Activated T-helper 17 cell treated with anti-CD3 and anti-CD28 coated beads, Interleukin-2, amount 50 U/mL, for 72 hours (primary cell): ENCODE measurements at regions not wholly inside any gene's neighbourhood (a gene's known extent, or its start where the extent isn't known, plus 50 kb on each side); places are given as distances from the start of the nearest gene placed in this dataset.

Experiments used
- ATAC-seq: fragments of 150-1000 bp; cut with Tn5 transposase; replicated peaks from 2 replicates; pipeline ENCODE4 v1.10.0; 2021; ENCODE audit warnings: mild to moderate bottlenecking, moderate library complexity
- H3K27ac Mint-ChIP-seq: one replicate; pipeline ENCODE4 v1.8.0; 2022; ENCODE audit warnings: mixed read lengths
- H3K27me3 Mint-ChIP-seq: one replicate; pipeline ENCODE4 v1.8.0; 2022; ENCODE audit warnings: mixed read lengths
- H3K36me3 Mint-ChIP-seq: one replicate; pipeline ENCODE4 v1.8.0; 2022; ENCODE audit warnings: low read depth, mild to moderate bottlenecking, mixed read lengths
- H3K4me1 Mint-ChIP-seq: one replicate; pipeline ENCODE4 v1.8.0; 2022; ENCODE audit warnings: mixed read lengths
- H3K4me3 Mint-ChIP-seq: one replicate; pipeline ENCODE4 v1.8.0; 2022; ENCODE audit warnings: mild to moderate bottlenecking, mixed read lengths
- H3K9me3 Mint-ChIP-seq: one replicate; pipeline ENCODE4 v1.8.0; 2022; ENCODE audit warnings: mixed read lengths

DNA sequence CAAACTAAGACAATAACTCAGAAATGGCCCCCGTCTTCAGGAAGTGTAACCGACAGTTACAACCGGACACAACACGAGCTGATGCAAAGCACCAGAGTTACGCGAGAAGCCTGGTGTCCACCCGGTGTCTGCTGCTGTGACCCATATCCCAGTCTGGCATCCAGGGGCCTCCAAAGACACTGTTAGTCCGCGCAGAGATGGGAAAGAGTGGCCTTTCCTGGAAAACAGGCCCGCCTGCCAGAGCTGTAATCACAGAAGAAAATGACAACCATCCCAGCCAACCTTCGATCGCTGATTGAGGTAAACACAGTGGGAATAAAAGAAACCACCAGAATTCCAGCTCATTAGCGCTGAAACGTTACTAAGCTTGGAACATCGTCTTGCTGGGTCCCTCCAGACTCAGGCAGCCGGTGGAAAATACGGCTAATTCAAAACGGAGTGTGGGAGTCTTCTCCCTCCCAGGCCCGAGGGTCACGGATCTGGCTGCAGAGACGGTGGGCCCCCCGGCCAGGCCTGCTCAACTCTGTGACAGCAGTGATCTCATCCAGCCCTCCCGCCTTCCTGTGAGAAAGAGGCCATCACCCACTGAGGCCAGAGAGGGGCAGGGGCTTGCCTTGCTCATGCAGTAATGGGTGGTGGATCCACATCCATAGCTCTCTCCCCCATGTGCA lies 273.9 kb upstream of the RTL1 start:
- H3K36me3 Mint-ChIP-seq: no peaks in the 10 kb centered on the region
- H3K9me3 Mint-ChIP-seq: no peaks in the 10 kb centered on the region
- no peak for ATAC-seq
- no peak overlapping the region for H3K27ac Mint-ChIP-seq
- H3K4me1 Mint-ChIP-seq: no peaks in the 10 kb centered on the region
- peaks cover 4% of the 10 kb centered on the region for H3K27me3 Mint-ChIP-seq
- H3K4me3 Mint-ChIP-seq: no peak overlapping the region

DNA sequence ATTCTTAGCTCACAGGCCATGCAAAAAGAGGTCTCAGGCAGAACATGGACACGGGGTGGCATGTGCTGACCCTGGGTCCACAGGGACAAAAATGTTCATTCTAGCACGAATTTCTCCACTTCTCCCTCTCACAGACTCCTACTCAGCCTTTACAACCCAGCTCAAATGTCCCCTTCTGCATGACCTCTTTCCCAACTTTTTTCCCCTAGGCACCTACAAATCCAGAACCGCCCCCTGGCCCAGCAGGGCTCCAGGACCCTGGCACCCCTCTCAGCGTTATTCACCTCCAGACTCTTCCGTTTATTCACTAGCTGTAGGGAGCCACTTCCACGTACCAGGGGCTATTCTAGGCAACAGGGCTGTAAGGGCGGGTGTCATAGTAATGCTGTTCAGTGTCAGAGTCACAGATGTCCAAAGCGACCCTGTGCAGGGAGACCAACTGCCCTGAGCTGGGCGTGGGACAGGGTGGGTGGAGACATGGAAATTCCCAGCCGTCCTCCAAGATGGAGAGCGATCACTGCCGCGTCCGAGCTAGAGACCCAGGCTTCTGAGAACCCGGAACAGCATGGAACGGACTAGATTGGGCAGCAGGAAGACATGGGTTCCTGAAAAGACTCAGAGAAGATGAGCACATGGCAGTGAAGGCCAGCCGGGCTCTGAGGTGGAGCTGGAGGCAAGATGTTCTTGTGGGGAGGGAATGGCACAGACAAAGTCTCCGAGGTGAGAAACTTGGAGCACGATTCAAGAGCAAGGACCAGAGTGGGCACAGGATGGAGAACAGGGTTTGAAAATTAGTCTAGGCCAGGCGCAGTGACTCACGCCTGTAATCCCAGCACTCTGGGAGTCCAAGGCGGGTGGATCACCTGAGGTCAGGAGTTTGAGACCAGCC lies 274.9 kb upstream of the RTL1 start:
- H3K4me3 Mint-ChIP-seq: no peak overlapping the region
- H3K27me3 Mint-ChIP-seq: peaks cover 2% of the 10 kb centered on the region
- no peak overlapping the region for H3K27ac Mint-ChIP-seq

DNA sequence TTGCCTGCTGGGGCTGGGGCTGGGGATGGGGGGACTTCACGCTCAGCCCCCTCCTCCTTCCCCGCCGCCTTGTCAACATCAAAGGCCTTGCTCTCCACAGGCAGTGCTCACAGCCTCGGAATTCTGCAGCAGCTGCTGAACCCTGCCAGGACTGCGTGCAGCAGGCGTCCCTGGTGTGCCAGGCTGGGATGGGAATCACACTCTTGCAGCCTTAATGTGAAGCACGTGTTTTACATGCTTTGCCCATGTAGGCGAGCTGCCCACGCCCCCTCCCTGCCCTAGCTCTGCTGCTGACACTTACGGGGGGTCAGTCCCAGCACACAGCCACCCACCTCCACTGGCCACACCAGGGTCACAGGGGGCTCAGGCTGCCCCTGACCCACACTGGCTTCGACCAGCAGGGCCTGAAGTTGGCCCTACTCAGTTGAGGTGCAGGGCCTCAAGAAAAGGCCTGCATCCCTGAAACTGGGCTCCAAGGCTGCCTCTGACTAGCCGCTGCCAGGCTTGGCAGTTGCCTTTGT lies 276.2 kb upstream of the RTL1 start:
- ATAC-seq: no peak
- Mint-ChIP-seq H3K36me3 (no peaks in the 10 kb centered on the region), H3K4me3 (no peak overlapping the region), H3K4me1 (no peaks in the 10 kb centered on the region), H3K27ac (no peak overlapping the region), H3K9me3 (no peaks in the 10 kb centered on the region), H3K27me3 (no peaks in the 10 kb centered on the region)

More for the DNA sequence above, 274.9 kb upstream of the RTL1 start:
- Mint-ChIP-seq H3K9me3 (no peaks in the 10 kb centered on the region), H3K4me1 (no peaks in the 10 kb centered on the region), H3K36me3 (no peaks in the 10 kb centered on the region)
- ATAC-seq: no peak

DNA sequence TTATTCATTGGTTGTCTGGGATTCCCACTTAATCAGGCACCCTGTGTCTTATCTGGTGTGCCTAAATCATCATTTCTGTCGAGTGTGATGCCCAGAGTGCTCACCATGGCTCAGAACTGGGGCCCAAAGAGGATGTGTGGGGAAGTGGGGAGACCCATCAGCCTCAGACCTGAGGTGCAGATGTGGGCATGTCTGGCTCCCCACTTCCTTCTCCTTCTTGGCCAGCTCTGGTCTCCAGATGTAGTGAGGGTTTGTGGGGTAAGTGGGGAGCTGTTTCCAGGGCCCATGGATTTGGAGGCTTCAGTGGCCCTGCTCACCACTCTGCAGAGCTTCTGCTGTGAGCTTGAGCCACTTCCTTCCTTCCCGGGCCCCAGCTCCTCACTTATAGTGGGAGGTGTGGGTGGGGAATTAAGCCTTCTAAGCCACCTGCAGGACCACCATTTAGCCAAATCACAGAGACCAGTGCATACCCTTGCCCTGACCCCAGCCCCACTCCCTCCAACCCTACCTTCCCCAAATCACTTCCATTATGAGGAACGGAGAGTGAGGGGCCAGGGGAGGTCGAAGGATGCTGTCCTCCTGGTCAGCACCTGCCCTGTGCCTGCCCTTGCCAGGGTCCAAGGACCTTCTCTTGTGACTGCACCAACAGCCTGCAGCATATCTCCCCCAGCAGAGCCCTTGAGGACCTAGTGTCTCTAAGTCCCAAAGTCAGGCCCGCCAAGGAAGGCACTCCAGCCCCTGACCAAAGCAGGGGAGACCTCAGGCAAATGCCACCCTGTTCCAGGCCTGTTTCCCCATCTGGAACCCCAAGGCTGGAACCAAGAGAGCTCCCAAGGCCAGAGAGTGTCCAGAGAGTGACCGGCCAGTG lies 278.2 kb upstream of the RTL1 start:
- no peak for ATAC-seq
- peaks cover 9% of the 10 kb centered on the region for H3K27me3 Mint-ChIP-seq
- no peaks in the 10 kb centered on the region for H3K4me1 Mint-ChIP-seq
- H3K36me3 Mint-ChIP-seq: no peaks in the 10 kb centered on the region
- no peak overlapping the region for H3K27ac Mint-ChIP-seq
- H3K9me3 Mint-ChIP-seq: no peaks in the 10 kb centered on the region
- H3K4me3 Mint-ChIP-seq: no peak overlapping the region

DNA sequence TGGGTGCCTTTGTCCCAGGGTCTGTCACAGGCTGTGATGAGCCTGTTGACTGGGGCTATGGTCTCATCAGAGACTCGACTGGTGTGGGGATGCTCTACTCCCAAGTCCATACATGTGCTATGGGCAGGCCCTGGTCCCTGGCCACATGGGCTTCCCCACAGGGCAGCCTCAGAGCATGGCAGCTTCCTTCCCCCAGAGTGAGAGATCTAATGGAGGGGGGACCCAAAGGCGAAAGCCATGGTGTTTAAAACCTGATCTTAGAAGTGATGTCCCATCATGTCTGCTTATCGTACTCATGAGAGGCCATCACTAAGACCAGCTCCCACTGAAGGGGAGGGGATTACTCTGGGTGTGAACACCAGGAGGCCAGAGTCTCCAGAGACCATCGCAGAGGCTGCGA lies 279.0 kb upstream of the RTL1 start:
- H3K4me1 Mint-ChIP-seq: no peaks in the 10 kb centered on the region
- H3K9me3 Mint-ChIP-seq: no peaks in the 10 kb centered on the region
- ATAC-seq: no peak
- peaks cover 9% of the 10 kb centered on the region for H3K27me3 Mint-ChIP-seq
- H3K27ac Mint-ChIP-seq: no peak overlapping the region
- no peaks in the 10 kb centered on the region for H3K36me3 Mint-ChIP-seq
- no peak overlapping the region for H3K4me3 Mint-ChIP-seq

DNA sequence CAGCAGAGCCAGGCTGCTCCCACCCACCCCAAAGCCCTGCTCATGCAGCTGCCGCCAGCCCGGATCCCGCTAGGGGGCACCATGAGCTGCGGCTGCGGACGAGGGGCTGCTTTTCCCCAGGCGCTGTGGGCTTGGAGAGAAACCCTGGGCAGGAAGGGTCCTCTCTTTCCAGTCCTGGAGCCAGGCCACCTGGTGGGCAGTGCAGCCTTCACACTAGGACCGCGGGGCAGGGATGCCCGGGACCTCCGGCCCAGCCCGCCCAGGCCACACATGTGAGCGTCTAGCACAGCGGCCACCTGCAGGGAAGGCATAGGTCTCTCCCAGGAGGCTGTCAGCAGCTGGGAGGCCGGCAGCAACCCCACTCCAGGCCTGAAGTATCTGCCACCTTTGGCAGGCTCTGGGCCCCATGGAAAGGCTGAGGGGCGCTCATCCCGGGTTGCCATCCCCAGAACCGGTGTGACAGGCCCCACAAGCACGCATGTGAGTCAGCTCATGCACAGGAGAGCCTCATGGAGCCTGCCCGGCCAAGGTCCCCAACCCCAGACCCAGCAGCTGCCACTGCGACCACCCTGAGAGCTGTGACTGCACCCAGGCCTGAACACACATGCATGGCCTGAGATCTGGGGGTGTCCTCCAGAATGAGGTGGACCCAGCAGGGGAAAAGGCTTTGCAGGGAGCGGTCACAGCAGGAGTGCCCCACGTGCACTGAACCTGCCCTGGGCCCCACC lies 280.0 kb upstream of the RTL1 start:
- Mint-ChIP-seq H3K4me1 (no peaks in the 10 kb centered on the region), H3K27me3 (peaks cover 9% of the 10 kb centered on the region), H3K27ac (no peak overlapping the region), H3K9me3 (no peaks in the 10 kb centered on the region), H3K36me3 (no peaks in the 10 kb centered on the region), H3K4me3 (no peak overlapping the region)
- no peak for ATAC-seq

DNA sequence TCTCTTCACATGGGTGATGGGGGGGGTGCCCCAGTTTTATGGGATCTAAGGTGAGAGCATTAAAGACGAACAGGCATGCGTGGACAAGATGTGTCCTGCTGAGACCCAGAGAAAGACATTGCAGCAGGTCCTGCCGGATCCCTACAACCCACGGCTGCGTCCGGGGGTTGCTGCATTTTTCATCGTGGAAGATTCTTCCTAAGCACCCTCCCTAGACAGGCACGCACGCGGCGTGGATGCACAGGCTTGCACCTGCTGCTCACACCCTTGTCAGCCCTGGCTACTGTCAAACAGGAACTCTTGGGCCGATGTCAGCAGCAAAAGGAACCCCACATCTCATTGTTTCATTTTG lies 280.6 kb upstream of the RTL1 start:
- H3K27ac Mint-ChIP-seq: no peak overlapping the region
- H3K4me3 Mint-ChIP-seq: no peak overlapping the region
- H3K36me3 Mint-ChIP-seq: no peaks in the 10 kb centered on the region
- H3K9me3 Mint-ChIP-seq: no peaks in the 10 kb centered on the region
- no peaks in the 10 kb centered on the region for H3K4me1 Mint-ChIP-seq
- H3K27me3 Mint-ChIP-seq: peaks cover 9% of the 10 kb centered on the region
- ATAC-seq: no peak

DNA sequence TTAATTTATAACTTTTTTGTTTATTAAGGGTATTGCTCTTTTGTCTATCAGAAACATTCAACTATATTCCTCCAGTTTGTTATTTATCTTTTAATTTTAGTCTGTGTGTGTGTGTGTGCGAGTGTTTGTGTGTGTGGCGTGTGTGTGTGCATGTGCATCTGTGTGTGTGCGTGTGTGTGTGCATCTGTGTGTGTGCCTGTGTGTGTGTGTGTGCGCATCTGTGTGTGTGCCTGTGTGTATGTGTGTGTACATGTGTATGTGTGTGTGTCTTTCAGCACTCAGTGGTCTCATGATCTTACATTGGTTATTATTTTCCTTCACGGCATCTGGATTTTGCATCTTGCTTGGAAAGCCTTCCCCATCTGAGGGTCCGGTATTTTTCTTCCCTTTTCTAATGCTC lies 281.1 kb upstream of the RTL1 start:
- no peak overlapping the region for H3K27ac Mint-ChIP-seq
- no peak for ATAC-seq
- peaks cover 9% of the 10 kb centered on the region for H3K27me3 Mint-ChIP-seq
- H3K4me1 Mint-ChIP-seq: no peaks in the 10 kb centered on the region
- H3K4me3 Mint-ChIP-seq: no peak overlapping the region
- H3K36me3 Mint-ChIP-seq: no peaks in the 10 kb centered on the region
- H3K9me3 Mint-ChIP-seq: no peaks in the 10 kb centered on the region

DNA sequence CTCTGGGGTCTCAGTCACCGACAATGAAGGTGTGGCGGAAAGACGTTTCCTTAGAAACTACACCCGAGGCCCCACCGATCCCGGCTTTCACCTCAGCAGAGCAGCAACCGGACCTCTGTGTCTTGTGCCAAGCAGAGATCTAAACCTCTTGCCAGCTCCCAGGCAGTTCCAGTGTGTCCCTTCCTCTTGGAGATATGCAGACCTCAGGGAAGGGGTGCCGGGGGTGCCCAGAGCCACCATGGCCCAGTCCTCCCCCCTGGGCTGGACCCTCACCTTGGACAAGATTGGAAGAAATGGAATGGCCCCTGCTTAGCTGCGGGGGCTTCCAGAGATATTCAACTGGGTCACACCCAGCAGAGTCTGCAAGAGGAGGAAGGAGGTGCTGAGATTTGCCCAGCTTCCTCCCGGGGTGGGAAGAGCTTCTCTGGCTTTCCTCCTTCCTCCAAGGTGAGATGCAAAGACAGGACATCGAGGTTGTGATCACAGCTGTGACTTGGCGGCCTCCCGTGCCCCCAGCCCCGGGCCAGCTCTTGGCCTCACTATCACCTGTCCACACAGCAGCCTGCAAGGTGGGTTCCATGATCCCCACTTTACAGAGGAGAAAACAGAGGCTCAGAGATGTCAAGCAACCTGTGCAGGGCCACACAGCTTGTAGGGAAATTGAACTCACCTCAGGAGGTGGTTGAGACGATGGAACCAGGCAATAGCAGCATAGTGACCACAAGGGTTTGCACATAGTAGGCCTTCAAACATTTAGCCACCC lies 281.7 kb upstream of the RTL1 start:
- H3K27me3 Mint-ChIP-seq: peaks cover 13% of the 10 kb centered on the region
- no peaks in the 10 kb centered on the region for H3K4me1 Mint-ChIP-seq
- H3K36me3 Mint-ChIP-seq: no peaks in the 10 kb centered on the region
- ATAC-seq: no peak
- no peak overlapping the region for H3K4me3 Mint-ChIP-seq
- no peak overlapping the region for H3K27ac Mint-ChIP-seq
- no peaks in the 10 kb centered on the region for H3K9me3 Mint-ChIP-seq

DNA sequence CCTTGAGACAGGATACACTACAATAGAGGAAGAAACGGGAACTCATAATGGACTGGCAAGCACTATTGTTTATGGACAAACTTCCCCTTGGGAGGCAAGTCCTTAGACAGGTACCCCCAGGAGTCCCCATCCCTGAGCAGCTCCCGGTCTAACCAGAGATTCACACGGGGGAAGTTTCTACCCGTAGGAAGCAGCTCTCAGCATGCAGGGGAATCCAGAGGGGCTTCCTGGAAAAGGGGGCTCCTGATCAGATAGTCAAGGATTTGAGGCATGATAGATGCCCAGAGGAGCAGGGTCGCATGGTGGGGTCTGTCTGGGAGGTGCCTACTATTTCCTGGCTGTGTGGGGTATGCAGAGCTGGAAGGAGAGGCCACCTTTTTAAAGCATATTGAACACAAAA lies 282.4 kb upstream of the RTL1 start:
- Mint-ChIP-seq H3K4me1 (no peaks in the 10 kb centered on the region), H3K27ac (no peak overlapping the region), H3K36me3 (no peaks in the 10 kb centered on the region), H3K9me3 (no peaks in the 10 kb centered on the region), H3K4me3 (no peak overlapping the region), H3K27me3 (peaks cover 13% of the 10 kb centered on the region)
- no peak for ATAC-seq

DNA sequence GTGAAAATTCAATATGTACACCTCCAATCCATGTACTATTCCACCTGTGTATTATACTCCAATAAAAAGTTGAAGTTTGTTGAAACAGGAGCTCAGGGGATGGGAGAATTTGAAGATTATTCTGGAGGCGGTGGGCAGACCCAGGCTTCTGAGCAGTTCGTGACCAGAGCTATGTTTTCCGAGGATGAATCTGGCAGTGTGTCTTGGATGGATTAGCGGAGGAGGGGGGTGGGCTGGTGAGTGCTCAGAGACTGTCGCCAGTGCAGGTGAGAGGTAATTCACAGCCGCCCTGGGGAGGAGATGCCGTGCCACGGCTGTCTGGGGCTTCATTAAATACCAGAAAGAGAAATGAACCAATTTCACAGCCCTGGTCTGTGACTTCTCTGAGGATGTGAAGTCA lies 283.0 kb upstream of the RTL1 start:
- H3K9me3 Mint-ChIP-seq: no peaks in the 10 kb centered on the region
- H3K27me3 Mint-ChIP-seq: peaks cover 13% of the 10 kb centered on the region
- H3K4me1 Mint-ChIP-seq: no peaks in the 10 kb centered on the region
- no peak for ATAC-seq
- H3K27ac Mint-ChIP-seq: no peak overlapping the region
- H3K4me3 Mint-ChIP-seq: no peak overlapping the region
- H3K36me3 Mint-ChIP-seq: no peaks in the 10 kb centered on the region

DNA sequence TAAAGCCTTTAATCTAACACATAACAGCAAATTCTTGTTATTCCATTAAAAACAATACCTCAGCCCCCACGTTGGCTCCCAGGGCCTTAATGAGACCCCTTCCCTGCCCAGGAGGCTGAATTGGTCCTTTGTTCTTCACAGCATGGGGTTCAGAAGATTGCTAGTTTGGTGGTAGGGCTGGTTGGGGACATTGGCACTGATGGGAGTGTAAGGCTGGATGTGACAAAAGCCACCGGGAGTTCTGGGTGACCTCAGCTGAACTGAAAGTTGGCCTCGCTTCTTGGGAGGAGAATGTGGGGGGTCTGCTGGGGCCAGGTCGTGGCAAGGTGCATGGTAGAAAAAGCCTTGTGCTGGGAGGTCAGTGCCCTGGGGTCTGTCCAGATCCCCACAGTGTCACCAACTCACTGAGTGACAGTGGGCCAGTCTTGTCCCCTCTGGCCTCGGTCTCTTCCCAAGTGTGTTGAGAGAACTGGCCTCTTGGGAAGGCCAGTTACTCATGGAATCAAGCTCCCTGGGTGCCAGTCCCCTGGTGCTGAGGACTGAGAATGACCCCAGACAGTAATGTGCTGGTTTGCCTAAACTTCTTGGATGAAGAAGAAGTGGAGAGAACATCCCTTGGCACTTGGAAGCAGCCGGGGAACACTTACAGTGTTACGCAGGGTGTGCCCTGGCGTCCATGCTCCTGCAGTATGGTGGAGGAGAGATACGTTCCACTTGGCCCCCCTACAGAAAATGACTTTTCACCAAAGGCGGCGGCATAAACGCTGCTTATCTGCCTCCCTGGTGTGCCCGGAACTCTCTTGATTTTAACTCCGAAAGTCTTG lies 283.7 kb upstream of the RTL1 start:
- Mint-ChIP-seq H3K27me3 (peaks cover 13% of the 10 kb centered on the region), H3K4me3 (no peak overlapping the region), H3K4me1 (no peaks in the 10 kb centered on the region), H3K9me3 (no peaks in the 10 kb centered on the region), H3K27ac (no peak overlapping the region), H3K36me3 (no peaks in the 10 kb centered on the region)
- ATAC-seq: no peak
